NAMALWA (cell line): ENCODE measurements at regions not wholly inside any gene's neighbourhood (a gene's known extent, or its start where the extent isn't known, plus 50 kb on each side); places are given as distances from the start of the nearest gene placed in this dataset.

Source experiments
- DNase-seq: peaks from one replicate; pipeline ENCODE4 v3.0.0-alpha.2; 2015; ENCODE audit warnings: low spot score

DNA sequence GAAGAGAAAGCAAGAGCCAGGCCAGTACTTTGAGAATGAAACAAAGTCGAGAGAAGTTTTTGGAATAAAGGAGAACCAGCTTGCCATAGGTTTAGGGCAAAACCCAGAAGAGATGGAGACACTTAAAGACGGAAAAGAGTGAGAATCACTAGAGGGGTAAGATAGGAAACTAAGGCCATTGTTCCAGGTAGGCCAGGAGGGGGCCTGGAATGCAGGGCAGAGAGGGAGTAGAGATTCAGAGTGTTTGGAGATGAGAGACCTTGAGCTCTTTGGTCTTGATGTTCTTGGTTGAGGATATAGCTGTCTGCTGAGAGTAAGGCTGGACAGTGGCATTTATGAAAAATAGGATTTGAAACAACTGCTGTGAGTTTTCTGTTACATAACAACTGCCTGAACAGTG lies 263.3 kb upstream of the POU2AF2 start:
- DNase-seq: no peak

DNA sequence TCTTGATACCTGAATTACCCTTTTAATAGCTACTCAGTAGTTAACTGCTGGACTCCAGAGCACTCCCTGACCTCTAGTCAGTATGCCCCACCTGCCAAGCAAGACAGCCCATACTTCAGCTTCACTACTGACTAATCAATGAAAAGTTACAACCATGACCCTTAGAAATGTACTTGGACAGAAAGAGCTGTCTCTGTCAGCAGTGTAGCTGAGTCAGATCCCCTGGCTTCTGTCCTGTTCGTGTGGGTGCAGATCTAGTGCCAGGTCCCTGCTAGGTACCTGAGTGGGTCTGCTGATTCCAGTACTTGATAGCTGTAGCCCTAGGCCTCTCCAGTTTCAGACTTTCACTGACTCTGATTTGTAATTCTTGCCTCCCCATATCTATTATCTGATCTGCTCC lies 265.8 kb upstream of the POU2AF2 start:
- DNase-seq: no peak

- no peak for DNase-seq
Observed at GRCh38 chr11:110977661-110978060, 265.4 kb upstream of the ARHGAP20 start.

- DNase-seq: no peak
Observed at GRCh38 chr11:110974731-110975130, 262.5 kb upstream of the ARHGAP20 start.

GRCh38 chr11:110973401-110973980 lies 261.3 kb upstream of the ARHGAP20 start:
- DNase-seq: no peak

DNA sequence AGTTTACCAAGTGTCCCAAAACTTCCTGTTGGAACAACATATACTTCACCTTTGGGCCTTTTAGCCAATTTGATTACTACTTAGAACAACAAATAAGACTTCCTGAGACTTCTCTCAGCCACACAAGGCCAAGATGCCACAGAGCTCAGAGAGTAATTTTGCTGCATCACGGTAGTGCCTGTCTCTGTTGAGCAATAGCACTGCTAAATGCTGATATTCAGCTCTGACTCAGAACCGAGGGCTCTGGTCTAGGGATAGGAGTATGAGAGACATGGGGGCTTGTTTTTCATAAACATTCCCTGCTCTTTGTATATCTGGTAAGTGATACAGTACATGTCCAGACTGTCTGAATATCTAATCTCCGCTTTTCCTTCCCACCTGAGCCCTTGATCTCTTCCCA lies 260.4 kb upstream of the ARHGAP20 start:
- DNase-seq: no peak

DNA sequence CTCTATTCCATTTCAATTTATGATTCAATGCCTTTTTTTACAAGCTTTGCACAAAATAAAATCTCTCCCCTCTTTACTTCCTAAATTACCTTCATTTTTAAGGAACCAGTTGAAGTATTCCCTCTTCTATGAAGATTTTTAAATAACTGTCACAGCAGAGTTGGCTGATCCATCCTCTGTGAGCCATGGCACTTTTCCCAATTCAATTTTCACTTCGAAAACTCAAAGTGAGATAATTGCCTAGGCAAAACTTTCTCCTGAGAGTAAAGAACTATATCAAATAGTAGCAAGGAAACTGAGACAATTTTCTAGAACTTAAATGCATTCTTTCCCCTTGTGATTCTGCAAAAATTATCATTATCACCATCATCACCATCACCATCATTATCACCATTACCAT lies 259.9 kb upstream of the ARHGAP20 start:
- DNase-seq: no peak

GRCh38 chr11:110971140-110971539 lies 258.9 kb upstream of the ARHGAP20 start:
- no peak for DNase-seq

DNA sequence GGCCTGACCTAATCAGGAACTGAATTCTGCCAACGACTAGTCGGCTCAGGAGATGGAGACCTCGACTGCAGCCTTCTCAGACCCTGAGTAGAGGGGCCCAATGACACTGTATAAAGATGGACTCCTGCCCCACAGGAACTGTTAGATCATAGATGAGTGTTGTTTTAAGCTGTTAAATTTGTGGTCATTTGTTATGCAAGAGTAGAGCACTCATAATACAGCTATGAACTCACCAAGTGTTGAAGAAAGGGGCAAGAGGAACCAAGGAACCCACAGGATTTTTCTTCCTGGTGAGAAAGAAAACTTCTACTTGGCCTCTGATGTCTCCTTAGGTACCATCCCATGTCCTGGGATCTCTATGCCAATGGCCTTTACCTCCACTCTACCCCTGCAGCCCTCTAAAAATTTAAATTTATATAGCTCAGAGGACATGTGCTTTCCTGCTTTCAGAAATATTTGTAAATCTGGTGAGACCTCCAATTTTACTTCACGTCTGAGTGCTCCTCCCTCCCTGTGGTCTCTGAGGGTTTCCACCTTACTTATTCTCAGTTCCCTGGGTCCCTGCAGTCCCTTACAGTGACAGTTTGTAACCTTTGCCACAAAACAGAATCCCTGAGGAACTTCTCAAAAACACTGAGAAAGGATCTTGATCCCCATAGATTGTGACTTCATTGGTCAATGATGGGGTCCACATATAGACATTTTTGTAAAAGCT lies 256.3 kb upstream of the ARHGAP20 start:
- no peak for DNase-seq

DNA sequence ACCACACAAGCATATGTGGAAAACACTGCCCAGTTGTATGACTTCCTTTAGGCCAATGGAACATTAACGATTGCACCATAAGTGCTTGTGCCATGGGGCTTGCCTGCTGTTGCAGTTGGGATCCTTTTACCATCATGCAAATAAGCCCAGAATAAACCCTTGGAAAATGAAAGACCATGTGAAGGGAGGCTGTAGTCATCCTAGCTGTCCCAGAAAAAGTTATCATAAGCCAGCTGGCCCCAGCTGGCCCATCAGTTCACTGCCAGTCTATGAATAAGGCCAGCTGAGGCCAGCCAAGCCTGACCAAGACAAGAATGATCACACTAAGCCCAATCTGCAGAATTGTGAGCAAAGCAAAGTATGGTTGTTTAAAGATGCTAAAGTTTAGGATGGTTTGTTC lies 253.9 kb upstream of the ARHGAP20 start:
- no peak for DNase-seq

- DNase-seq: no peak
Observed at GRCh38 chr11:110962921-110963320, 250.7 kb upstream of the ARHGAP20 start.

GRCh38 chr11:110960167-110960566 lies 247.9 kb upstream of the ARHGAP20 start:
- no peak for DNase-seq

- no peak for DNase-seq
Observed at GRCh38 chr11:110958216-110958615, 246.0 kb upstream of the ARHGAP20 start.

- no peak for DNase-seq
Observed at GRCh38 chr11:110955776-110956175, 243.5 kb upstream of the ARHGAP20 start.

DNA sequence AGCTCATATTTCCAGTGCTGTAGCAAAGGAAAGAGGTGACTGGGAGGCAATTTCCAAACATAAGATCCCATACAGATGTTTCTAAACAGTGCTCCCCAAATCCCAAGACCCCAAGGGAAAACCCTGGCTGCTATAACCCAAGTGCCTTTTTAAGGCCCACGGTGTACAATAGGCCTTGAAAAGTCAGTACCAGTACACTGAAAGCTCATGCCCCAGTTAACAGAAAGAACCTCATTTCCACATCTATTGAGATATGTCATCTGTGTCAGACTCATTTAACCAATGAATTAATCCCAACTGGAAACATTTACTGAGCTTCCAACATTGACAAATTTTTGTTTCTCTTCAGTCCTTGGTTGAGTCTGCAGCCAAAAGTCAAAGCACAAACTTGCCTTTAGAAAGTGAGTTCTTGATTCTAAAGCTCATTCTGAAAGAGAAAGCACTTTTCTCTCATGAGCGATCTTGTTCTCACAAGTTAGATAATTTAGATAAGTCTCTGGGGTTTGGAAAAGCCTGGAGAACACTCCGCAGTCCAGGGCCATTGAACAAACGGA lies 239.8 kb upstream of the ARHGAP20 start:
- DNase-seq: no peak

- no peak for DNase-seq
Observed at GRCh38 chr11:110951037-110951949, 239.1 kb upstream of the ARHGAP20 start.

- no peak for DNase-seq
Observed at GRCh38 chr11:110948112-110948511, 235.9 kb upstream of the ARHGAP20 start.

DNA sequence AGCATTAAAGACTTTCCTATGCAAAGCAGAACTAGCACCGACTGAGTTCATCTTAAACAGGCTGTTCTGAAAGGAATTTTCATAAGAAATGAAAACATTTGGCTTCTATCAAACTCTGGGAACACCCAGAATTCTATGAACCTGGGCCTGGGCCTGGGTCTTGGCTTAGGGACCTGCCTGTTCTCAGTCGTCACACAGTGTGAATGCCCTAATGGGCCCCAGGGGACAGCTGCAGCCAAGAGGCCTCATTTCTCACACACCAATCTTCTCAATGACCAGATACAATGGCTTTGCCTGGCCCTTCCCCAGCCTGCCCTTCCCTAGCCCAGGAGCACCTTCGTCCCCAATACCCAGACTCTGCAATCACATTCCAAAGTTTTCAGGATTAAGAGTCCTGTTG lies 234.9 kb upstream of the ARHGAP20 start:
- no peak for DNase-seq

DNA sequence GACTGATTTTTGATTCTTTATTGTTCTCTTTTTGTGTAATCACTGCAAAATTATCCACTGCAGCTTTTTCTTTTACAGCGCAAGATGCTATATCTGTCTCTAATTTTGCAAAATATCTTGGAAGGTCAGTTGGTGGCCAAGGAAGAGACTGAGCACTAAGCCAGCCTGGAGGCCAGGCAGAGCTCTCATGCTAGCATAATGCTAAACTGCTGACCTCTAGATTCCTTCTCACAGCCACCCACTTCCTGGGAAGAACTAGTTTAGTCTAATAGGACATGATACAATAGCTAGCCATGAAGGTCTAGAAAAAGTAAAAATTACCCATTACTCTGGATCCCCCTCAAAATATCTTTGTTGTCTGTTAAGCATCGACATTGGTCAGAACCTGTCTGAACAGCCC lies 227.2 kb upstream of the ARHGAP20 start:
- no peak for DNase-seq

GRCh38 chr11:110935018-110935640 lies 222.9 kb upstream of the ARHGAP20 start:
- DNase-seq: no peak

DNA sequence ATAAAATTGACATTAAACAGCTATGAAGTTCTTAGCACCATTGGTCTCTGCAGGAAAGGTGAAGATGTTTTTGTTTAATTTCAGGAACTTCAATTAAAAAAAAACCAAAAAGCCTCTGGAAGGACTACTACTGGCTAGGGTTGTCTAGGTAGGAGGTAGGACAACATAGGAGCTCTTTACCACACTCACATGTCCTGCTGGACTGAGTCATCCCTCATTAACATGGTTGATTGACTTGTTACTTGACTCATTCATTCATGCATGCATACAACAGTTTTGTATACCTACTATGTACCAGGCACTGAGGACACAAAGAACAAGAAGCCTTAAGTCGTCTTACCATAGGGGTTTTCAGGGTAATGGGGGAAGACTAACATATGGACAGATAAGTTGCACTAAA lies 216.9 kb upstream of the ARHGAP20 start:
- no peak for DNase-seq

GRCh38 chr11:110928391-110928790 lies 216.2 kb upstream of the ARHGAP20 start:
- DNase-seq: no peak
